ENCODE measurements at regions not wholly inside any gene's neighbourhood (a gene's known extent, or its start where the extent isn't known, plus 50 kb on each side); places are given as distances from the start of the nearest gene placed in this dataset.
"Not testable (repeated sequence)": the region's sequence is repeated elsewhere in the genome, so short reads cannot be mapped to it uniquely, and the experiment has no call there.

GRCh38 chr14:46432516-46432915 is 219.1 kb downstream of the RPL10L start:
- no peaks in the 10 kb centered on the region for H3K27me3 ChIP-seq (ENCODE audit: insufficient read depth, low read length, poor library complexity)
- DNase-seq: no peak
- H3K36me3 ChIP-seq (ENCODE audit: insufficient read depth, low read length): no peaks in the 10 kb centered on the region
- H3K4me1 ChIP-seq (ENCODE audit: insufficient read depth, low read length): no peaks in the 10 kb centered on the region
- H3K4me2 ChIP-seq (ENCODE audit: insufficient read depth, low read length): no peak overlapping the region
- no peaks in the 10 kb centered on the region for H4K20me1 ChIP-seq (ENCODE audit: insufficient read depth, low read length)
- ATAC-seq (ENCODE audit: insufficient read depth, low read depth): no peak
- H2AFZ ChIP-seq (ENCODE audit: low read depth, low read length): no peak overlapping the region
- no peak overlapping the region for H3K27ac ChIP-seq (ENCODE audit: low read length)
- TF ChIP-seq CTCF (IDR thresholded peaks at IDR 0.05; ENCODE audit: borderline replicate concordance, extremely low read depth, low read length, poor library complexity, severe bottlenecking) (no peak), EZH2 (IDR thresholded peaks at IDR 0.05; ENCODE audit: borderline replicate concordance, low read depth, low read length, severe bottlenecking) (no peak)
- H3K79me2 ChIP-seq (ENCODE audit: insufficient read depth, low read length): no peaks in the 10 kb centered on the region
- no peak overlapping the region for H3K9ac ChIP-seq (ENCODE audit: low read depth, low read length)
- no peaks in the 10 kb centered on the region for H3K9me3 ChIP-seq (ENCODE audit: insufficient read depth, low read length, severe bottlenecking)
- no peak overlapping the region for H3K4me3 ChIP-seq (ENCODE audit: low read depth in 1 of 2, low read length in 2 of 2)

GRCh38 chr14:46417066-46417465 is 234.5 kb downstream of the RPL10L start:
- ATAC-seq (ENCODE audit: insufficient read depth, low read depth) (no peak), DNase-seq (no peak)
- Histone ChIP-seq H4K20me1 (ENCODE audit: insufficient read depth, low read length) (no peaks in the 10 kb centered on the region), H3K4me2 (ENCODE audit: insufficient read depth, low read length) (no peak overlapping the region), H3K9me3 (ENCODE audit: insufficient read depth, low read length, severe bottlenecking) (peaks cover 5% of the 10 kb centered on the region), H3K4me3 (ENCODE audit: low read depth in 1 of 2, low read length in 2 of 2) (no peak overlapping the region), H2AFZ (ENCODE audit: low read depth, low read length) (no peak overlapping the region), H3K27ac (ENCODE audit: low read length) (no peak overlapping the region), H3K36me3 (ENCODE audit: insufficient read depth, low read length) (no peaks in the 10 kb centered on the region), H3K27me3 (ENCODE audit: insufficient read depth, low read length, poor library complexity) (no peaks in the 10 kb centered on the region), H3K9ac (ENCODE audit: low read depth, low read length) (no peak overlapping the region), H3K79me2 (ENCODE audit: insufficient read depth, low read length) (no peaks in the 10 kb centered on the region), H3K4me1 (ENCODE audit: insufficient read depth, low read length) (no peaks in the 10 kb centered on the region)
- TF ChIP-seq EZH2 (IDR thresholded peaks at IDR 0.05; ENCODE audit: borderline replicate concordance, low read depth, low read length, severe bottlenecking): no peak
- TF ChIP-seq CTCF (IDR thresholded peaks at IDR 0.05; ENCODE audit: borderline replicate concordance, extremely low read depth, low read length, poor library complexity, severe bottlenecking): no peak

GRCh38 chr14:46404865-46405811 is 246.4 kb downstream of the RPL10L start:
- Histone ChIP-seq H3K4me1 (ENCODE audit: insufficient read depth, low read length) (no peaks in the 10 kb centered on the region), H3K27me3 (ENCODE audit: insufficient read depth, low read length, poor library complexity) (no peaks in the 10 kb centered on the region), H4K20me1 (ENCODE audit: insufficient read depth, low read length) (no peaks in the 10 kb centered on the region), H3K79me2 (ENCODE audit: insufficient read depth, low read length) (no peaks in the 10 kb centered on the region), H2AFZ (ENCODE audit: low read depth, low read length) (no peak overlapping the region), H3K4me3 (ENCODE audit: low read depth in 1 of 2, low read length in 2 of 2) (no peak overlapping the region), H3K9ac (ENCODE audit: low read depth, low read length) (no peak overlapping the region), H3K9me3 (ENCODE audit: insufficient read depth, low read length, severe bottlenecking) (no peaks in the 10 kb centered on the region), H3K4me2 (ENCODE audit: insufficient read depth, low read length) (no peak overlapping the region), H3K27ac (ENCODE audit: low read length) (no peak overlapping the region), H3K36me3 (ENCODE audit: insufficient read depth, low read length) (no peaks in the 10 kb centered on the region)
- ATAC-seq (ENCODE audit: insufficient read depth, low read depth): no peak
- DNase-seq: no peak
- TF ChIP-seq CTCF (IDR thresholded peaks at IDR 0.05; ENCODE audit: borderline replicate concordance, extremely low read depth, low read length, poor library complexity, severe bottlenecking): no peak
- TF ChIP-seq EZH2 (IDR thresholded peaks at IDR 0.05; ENCODE audit: borderline replicate concordance, low read depth, low read length, severe bottlenecking): no peak

GRCh38 chr14:46402001-46402690 is 249.4 kb downstream of the RPL10L start:
- DNase-seq; H3K4me3 ChIP-seq (ENCODE audit: low read depth in 1 of 2, low read length in 2 of 2); H3K27me3 ChIP-seq (ENCODE audit: insufficient read depth, low read length, poor library complexity); ATAC-seq (ENCODE audit: insufficient read depth, low read depth); H3K36me3 ChIP-seq (ENCODE audit: insufficient read depth, low read length); H4K20me1 ChIP-seq (ENCODE audit: insufficient read depth, low read length); H3K27ac ChIP-seq (ENCODE audit: low read length); H3K4me1 ChIP-seq (ENCODE audit: insufficient read depth, low read length); H3K9me3 ChIP-seq (ENCODE audit: insufficient read depth, low read length, severe bottlenecking); H3K9ac ChIP-seq (ENCODE audit: low read depth, low read length); H3K4me2 ChIP-seq (ENCODE audit: insufficient read depth, low read length); H3K79me2 ChIP-seq (ENCODE audit: insufficient read depth, low read length); H2AFZ ChIP-seq (ENCODE audit: low read depth, low read length): not testable (repeated sequence)
